OCI-LY7 (cell line): ENCODE measurements at regions not wholly inside any gene's neighbourhood (a gene's known extent, or its start where the extent isn't known, plus 50 kb on each side); places are given as distances from the start of the nearest gene placed in this dataset.
"Not testable (repeated sequence)": the region's sequence is repeated elsewhere in the genome, so short reads cannot be mapped to it uniquely, and the experiment has no call there.

ENCODE experiments used
- BruUV-seq: library from RNA; stranded (reverse); fragments of 400-500 nt; replicated peaks from 2 replicates; lab custom pipeline; 2021; lab: Mats Ljungman, UMichigan
- CTCF ChIA-PET: fragments of 300-600 bp; sonication (Branson Sonifier 250); formaldehyde crosslinking; loops from one replicate; lab custom pipeline; 2022; ENCODE audit warnings: antibody characterized with exemption; ENCODE audit not compliant: unreplicated experiment; lab: Charles Lee
- POLR2A ChIA-PET: fragments of 300-600 bp; sonication (Branson Sonifier 250); formaldehyde crosslinking; loops from one replicate; lab custom pipeline; 2022; ENCODE audit warnings: antibody characterized with exemption; lab: Charles Lee
- DNase-seq: peaks from one replicate; pipeline ENCODE4 v3.0.0-alpha.2; 2015; ENCODE audit warnings: low spot score
- H2AFZ ChIP-seq: fragments of 200-600 bp; sonication (generic), shearing (Covaris generic); 2 replicates; pipeline ENCODE4 v1.6.1; 2014; ENCODE audit warnings: mild to moderate bottlenecking, antibody characterized with exemption, low read length, moderate library complexity
- H3K27ac ChIP-seq: fragments of 200-600 bp; sonication (generic); 2 replicates; pipeline ENCODE4 v1.5.1; 2014; ENCODE audit warnings: mixed run types, low read depth, mild to moderate bottlenecking, moderate library complexity, low read length, inconsistent platforms; ENCODE audit not compliant: poor library complexity, severe bottlenecking
- H3K36me3 ChIP-seq: fragments of 200-600 bp; sonication (generic); 2 replicates; pipeline ENCODE4 v1.6.1; 2014; ENCODE audit warnings: mild to moderate bottlenecking, antibody characterized with exemption, low read length, moderate library complexity, mixed read lengths; ENCODE audit not compliant: insufficient read depth
- H3K4me1 ChIP-seq: fragments of 200-600 bp; sonication (generic); 2 replicates; pipeline ENCODE4 v1.5.1; 2014; ENCODE audit warnings: mild to moderate bottlenecking, low read length; ENCODE audit not compliant: insufficient read depth, poor library complexity, severe bottlenecking
- H3K4me2 ChIP-seq: fragments of 200-600 bp; sonication (generic); 2 replicates; pipeline ENCODE4 v1.6.1; 2014; ENCODE audit warnings: mild to moderate bottlenecking, low read length
- H3K4me3 ChIP-seq: fragments of 200-600 bp; sonication (generic); 2 replicates; pipeline ENCODE4 v1.5.1; 2014; ENCODE audit warnings: mild to moderate bottlenecking, low read depth, low read length; ENCODE audit not compliant: poor library complexity, severe bottlenecking
- H3K79me2 ChIP-seq: fragments of 200-600 bp; sonication (generic); 2 replicates; pipeline ENCODE4 v1.6.1; 2016; ENCODE audit warnings: low read depth, mild to moderate bottlenecking, low read length, moderate library complexity, mixed read lengths; ENCODE audit not compliant: insufficient read depth
- H3K9me2 ChIP-seq: fragments of 200-600 bp; sonication (generic); 2 replicates; pipeline ENCODE4 v1.6.1; 2016; ENCODE audit warnings: mild to moderate bottlenecking, low read length, mixed read lengths; ENCODE audit not compliant: insufficient read depth
- H3K9me3 ChIP-seq: fragments of 200-600 bp; sonication (generic); 2 replicates; pipeline ENCODE4 v1.6.1; 2014; ENCODE audit warnings: mild to moderate bottlenecking, mixed run types, low read length, mixed read lengths
- H4K20me1 ChIP-seq: fragments of 200-600 bp; sonication (generic); 2 replicates; pipeline ENCODE4 v1.6.1; 2014; ENCODE audit warnings: mild to moderate bottlenecking, antibody characterized with exemption, low read length, moderate library complexity, mixed read lengths; ENCODE audit not compliant: insufficient read depth
- EZH2phosphoT487 ChIP-seq: fragments of 200-600 bp; sonication (generic); IDR thresholded peaks from 2 replicates; pipeline ENCODE4 v1.6.1; 2018; ENCODE audit warnings: low read depth, borderline replicate concordance, mild to moderate bottlenecking, mixed run types, antibody characterized with exemption, low read length, moderate library complexity, mixed read lengths
- intact Hi-C: fragments of 100-400 bp; cut with micrococcal nuclease; formaldehyde crosslinking; loops from one replicate; pipeline ENCODE4 v1.10.0; 2022; ENCODE audit not compliant: unreplicated experiment
- TF ChIP-seq, protein P1 (sequence below): fragments of 200-600 bp; sonication (generic); conservative IDR thresholded peaks from 2 replicates; pipeline ENCODE4 v1.5.1; 2014; ENCODE audit warnings: mild to moderate bottlenecking, antibody characterized with exemption, low read length, moderate library complexity, mixed read lengths

DNA sequence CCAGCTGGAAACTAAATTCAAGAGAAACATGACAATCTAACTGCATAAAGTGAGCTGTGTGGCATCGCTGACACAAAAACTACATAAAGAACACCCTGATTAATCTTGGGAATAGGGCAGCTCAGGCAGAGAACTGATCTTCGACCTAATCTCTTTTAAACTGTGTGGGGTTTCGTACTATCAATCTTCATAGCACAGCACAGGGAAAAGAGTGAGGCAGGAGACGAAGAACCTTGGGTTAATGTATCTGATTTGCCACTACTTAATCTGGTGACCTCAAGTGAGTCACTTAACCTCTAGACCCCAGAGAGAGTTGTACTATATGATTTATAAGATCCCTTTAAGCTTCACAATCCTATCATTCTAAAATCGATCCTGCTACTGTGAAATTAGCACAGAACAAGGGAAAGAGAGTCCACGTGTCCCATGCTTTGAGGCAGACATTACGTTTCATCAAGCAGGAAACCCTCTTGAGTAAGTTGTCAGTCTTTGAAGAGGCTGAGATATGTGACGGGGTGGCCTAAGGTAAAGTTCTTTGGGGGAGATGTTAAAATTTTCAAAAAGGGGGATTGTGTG lies 519.7 kb downstream of the SOCS6 start:
- ChIA-PET POLR2A (no interaction called here), CTCF (no interaction called here)
- H3K9me3 ChIP-seq = no peaks in the 10 kb centered on the region
- no peak overlapping the region for H3K27ac ChIP-seq
- DNase-seq = no peak
- no peaks in the 10 kb centered on the region for H3K36me3 ChIP-seq
- H3K4me2 ChIP-seq = no peak overlapping the region
- BruUV-seq = no TSS peak
- no peak for TF ChIP-seq EZH2phosphoT487
- TF ChIP-seq, protein P1, sequence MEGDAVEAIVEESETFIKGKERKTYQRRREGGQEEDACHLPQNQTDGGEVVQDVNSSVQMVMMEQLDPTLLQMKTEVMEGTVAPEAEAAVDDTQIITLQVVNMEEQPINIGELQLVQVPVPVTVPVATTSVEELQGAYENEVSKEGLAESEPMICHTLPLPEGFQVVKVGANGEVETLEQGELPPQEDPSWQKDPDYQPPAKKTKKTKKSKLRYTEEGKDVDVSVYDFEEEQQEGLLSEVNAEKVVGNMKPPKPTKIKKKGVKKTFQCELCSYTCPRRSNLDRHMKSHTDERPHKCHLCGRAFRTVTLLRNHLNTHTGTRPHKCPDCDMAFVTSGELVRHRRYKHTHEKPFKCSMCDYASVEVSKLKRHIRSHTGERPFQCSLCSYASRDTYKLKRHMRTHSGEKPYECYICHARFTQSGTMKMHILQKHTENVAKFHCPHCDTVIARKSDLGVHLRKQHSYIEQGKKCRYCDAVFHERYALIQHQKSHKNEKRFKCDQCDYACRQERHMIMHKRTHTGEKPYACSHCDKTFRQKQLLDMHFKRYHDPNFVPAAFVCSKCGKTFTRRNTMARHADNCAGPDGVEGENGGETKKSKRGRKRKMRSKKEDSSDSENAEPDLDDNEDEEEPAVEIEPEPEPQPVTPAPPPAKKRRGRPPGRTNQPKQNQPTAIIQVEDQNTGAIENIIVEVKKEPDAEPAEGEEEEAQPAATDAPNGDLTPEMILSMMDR = no peak
- no peaks in the 10 kb centered on the region for H4K20me1 ChIP-seq
- intact Hi-C loops = no loop called here
- H3K9me2 ChIP-seq = no peaks in the 10 kb centered on the region
- H3K79me2 ChIP-seq = no peaks in the 10 kb centered on the region
- no peaks in the 10 kb centered on the region for H3K4me1 ChIP-seq
- no peak overlapping the region for H2AFZ ChIP-seq
- H3K4me3 ChIP-seq = no peak overlapping the region

DNA sequence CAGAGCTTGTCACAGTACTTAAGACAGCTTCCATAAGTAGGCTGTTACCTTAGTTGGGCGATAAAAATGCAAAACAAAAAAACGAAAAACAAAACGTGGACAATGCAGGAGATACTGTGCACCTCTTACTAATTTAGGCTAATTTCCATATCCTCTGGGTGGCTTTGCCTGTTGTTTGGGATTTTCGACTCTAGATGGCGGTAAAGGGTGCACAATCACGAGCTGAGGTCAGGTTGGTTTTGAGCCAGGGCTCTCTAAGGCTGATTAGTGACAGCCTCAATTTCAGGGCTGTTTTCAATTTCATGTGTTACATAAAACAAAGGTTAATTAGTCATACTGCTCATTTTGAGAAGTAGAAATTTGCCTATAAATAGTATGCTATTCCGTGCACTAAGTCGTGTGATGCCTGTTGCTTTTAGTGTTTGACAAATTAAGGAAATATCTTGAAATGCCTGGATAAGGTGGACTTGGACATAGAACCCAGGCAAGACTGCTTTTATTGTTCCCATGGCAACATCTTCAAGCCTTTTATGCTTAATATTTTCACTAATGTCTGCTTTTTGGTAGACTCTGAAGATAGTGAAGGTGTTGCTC lies 493.1 kb downstream of the SOCS6 start:
- peak; percentile 15 for DNase-seq
- Histone ChIP-seq H3K36me3 (no peaks in the 10 kb centered on the region), H3K9me2 (no peaks in the 10 kb centered on the region), H3K4me2 (no peak overlapping the region), H3K4me1 (no peaks in the 10 kb centered on the region), H3K4me3 (no peak overlapping the region), H2AFZ (no peak overlapping the region), H3K27ac (no peak overlapping the region), H3K9me3 (no peaks in the 10 kb centered on the region), H3K79me2 (no peaks in the 10 kb centered on the region), H4K20me1 (no peaks in the 10 kb centered on the region)
- intact Hi-C loops = no loop called here
- no TSS peak for BruUV-seq
- CTCF ChIA-PET = no interaction called here
- TF ChIP-seq, protein P1 = peak; percentile 68
- TF ChIP-seq EZH2phosphoT487 = no peak
- POLR2A ChIA-PET = no interaction called here

- BruUV-seq, H3K4me3 ChIP-seq: not testable (repeated sequence)
These were observed 477.4 kb downstream of the SOCS6 start for GRCh38 chr18:70766254-70766653.

More at GRCh38 chr18:70766254-70766653, 477.4 kb downstream of the SOCS6 start:
- H3K9me3 ChIP-seq, DNase-seq, H3K4me2 ChIP-seq, H2AFZ ChIP-seq, H3K4me1 ChIP-seq, intact Hi-C loops, H3K36me3 ChIP-seq, POLR2A ChIA-PET, H3K9me2 ChIP-seq, H3K79me2 ChIP-seq, H3K27ac ChIP-seq, CTCF ChIA-PET, H4K20me1 ChIP-seq: not testable (repeated sequence)
